ENCODE measurements at regions not wholly inside any gene's neighbourhood (a gene's known extent, or its start where the extent isn't known, plus 50 kb on each side); places are given as distances from the start of the nearest gene placed in this dataset.
"Not testable (repeated sequence)": the region's sequence is repeated elsewhere in the genome, so short reads cannot be mapped to it uniquely, and the experiment has no call there.

DNA sequence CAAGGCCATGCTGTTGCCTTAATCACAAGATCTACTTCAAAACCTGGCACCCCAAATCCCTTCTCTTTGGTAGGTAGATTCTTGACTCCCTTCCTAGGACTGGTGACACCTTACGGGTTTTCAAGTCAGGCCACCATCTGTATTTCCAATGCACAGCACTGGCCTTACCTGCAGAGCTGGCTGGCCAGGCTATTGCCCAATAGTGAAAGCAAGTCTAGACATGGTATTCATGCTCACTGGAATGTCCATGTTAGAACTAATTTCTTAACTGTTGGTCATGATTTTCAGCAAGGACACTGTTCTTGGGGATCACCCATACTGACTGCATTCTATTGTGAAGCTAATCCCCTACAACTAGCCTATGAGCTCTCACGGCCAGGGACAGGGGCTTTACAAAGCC lies 313.1 kb upstream of the RNF32 start:
- intact Hi-C loops (cut with micrococcal nuclease): no loop called here
- H3K9me3 ChIP-seq (ENCODE audit: control insufficient read depth in 1 of 2, low read length in 2 of 2): no peaks in the 10 kb centered on the region
- H3K4me3 Mint-ChIP-seq: no peak overlapping the region
- H3K27me3 Mint-ChIP-seq: peaks cover 4 to 10% of the 10 kb centered on the region in 2 donors
- no peaks in the 10 kb centered on the region for H3K4me1 Mint-ChIP-seq
- peaks cover 0 to 6% (median 1%) of the 10 kb centered on the region in 8 donors for H3K9me3 Mint-ChIP-seq
- no peaks in the 10 kb centered on the region for H3K27me3 ChIP-seq (ENCODE audit: insufficient read depth, low read length)
- no peaks in the 10 kb centered on the region for H3K36me3 ChIP-seq (ENCODE audit: insufficient read depth, low read length)
- CTCF ChIA-PET (ENCODE audit: partially characterized antibody): no interaction called here
- H3K27ac ChIP-seq (ENCODE audit: low read depth, low read length): no peak overlapping the region
- POLR2A ChIA-PET (ENCODE audit: partially characterized antibody): no interaction called here
- no peak for DNase-seq
- H3K36me3 Mint-ChIP-seq: no peaks in the 10 kb centered on the region
- H3K4me3 ChIP-seq (ENCODE audit: low read length in 2 of 2): no peak overlapping the region
- no peak overlapping the region for H3K27ac Mint-ChIP-seq
- H3K4me1 ChIP-seq (ENCODE audit: insufficient read depth, low read length): no peaks in the 10 kb centered on the region

DNA sequence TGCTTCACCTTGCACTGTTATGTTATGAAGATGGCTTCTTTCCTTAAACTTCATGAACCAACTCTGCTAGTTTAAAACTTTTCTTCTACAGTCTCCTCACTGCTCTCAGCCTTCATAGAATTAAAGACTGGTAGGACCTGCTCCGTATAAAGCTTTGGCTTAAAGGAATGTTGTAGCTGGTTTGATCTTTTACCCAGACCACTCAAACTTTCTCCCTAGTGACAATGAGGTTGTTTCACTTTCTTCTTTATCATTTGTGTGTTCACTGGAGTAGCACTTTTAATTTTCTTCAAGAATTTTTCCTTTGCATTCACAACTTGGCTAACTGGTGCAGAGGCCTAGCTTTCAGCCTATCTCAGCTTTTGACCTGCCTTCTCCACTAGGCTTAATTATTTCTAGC lies 316.4 kb upstream of the RNF32 start:
- no peaks in the 10 kb centered on the region for H3K4me1 ChIP-seq (ENCODE audit: insufficient read depth, low read length)
- Mint-ChIP-seq H3K27me3 (peaks cover 1 to 14% of the 10 kb centered on the region in 2 donors), H3K9me3 (peaks cover 0 to 16% (median 6%) of the 10 kb centered on the region in 8 donors), H3K4me1 (no peaks in the 10 kb centered on the region), H3K27ac (no peak overlapping the region), H3K4me3 (no peak overlapping the region), H3K36me3 (no peaks in the 10 kb centered on the region)
- no peaks in the 10 kb centered on the region for H3K27me3 ChIP-seq (ENCODE audit: insufficient read depth, low read length)
- H3K27ac ChIP-seq (ENCODE audit: low read depth, low read length): no peak overlapping the region
- DNase-seq: no peak
- H3K9me3 ChIP-seq (ENCODE audit: control insufficient read depth in 1 of 2, low read length in 2 of 2): no peaks in the 10 kb centered on the region
- CTCF ChIA-PET (ENCODE audit: partially characterized antibody): no interaction called here
- no peak overlapping the region for H3K4me3 ChIP-seq (ENCODE audit: low read length in 2 of 2)
- no peaks in the 10 kb centered on the region for H3K36me3 ChIP-seq (ENCODE audit: insufficient read depth, low read length)
- POLR2A ChIA-PET (ENCODE audit: partially characterized antibody): no interaction called here
- intact Hi-C loops (cut with micrococcal nuclease): no loop called here

DNA sequence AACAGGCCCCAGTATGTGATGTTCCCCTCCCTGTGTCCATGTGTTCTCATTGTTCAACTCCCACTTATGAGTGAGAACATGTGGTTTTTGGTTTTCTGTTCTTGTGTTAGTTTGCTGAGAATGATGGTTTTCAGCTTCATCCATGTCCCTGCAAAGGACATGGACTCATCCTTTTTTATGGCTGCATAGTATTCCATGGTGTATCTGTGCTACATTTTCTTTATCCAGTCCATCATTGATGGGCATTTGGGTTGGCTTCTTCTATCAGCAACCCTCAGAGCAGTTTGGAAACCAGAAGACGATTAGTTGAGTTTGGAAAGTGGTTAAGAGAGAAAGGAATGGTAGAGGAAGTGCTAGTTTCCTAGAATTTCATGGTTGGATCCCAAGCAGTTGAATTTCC lies 319.1 kb upstream of the RNF32 start:
- H3K4me3 ChIP-seq (ENCODE audit: low read length in 2 of 2); H3K27ac ChIP-seq (ENCODE audit: low read depth, low read length); DNase-seq; CTCF ChIA-PET (ENCODE audit: partially characterized antibody); H3K9me3 ChIP-seq (ENCODE audit: control insufficient read depth in 1 of 2, low read length in 2 of 2); H3K27ac Mint-ChIP-seq; H3K4me3 Mint-ChIP-seq; H3K36me3 ChIP-seq (ENCODE audit: insufficient read depth, low read length); H3K4me1 ChIP-seq (ENCODE audit: insufficient read depth, low read length); intact Hi-C loops (cut with micrococcal nuclease); H3K27me3 ChIP-seq (ENCODE audit: insufficient read depth, low read length); H3K36me3 Mint-ChIP-seq; POLR2A ChIA-PET (ENCODE audit: partially characterized antibody); H3K4me1 Mint-ChIP-seq: not testable (repeated sequence)
- peaks cover 2 to 24% (median 8%) of the 10 kb centered on the region in 8 donors for H3K9me3 Mint-ChIP-seq
- H3K27me3 Mint-ChIP-seq: peaks cover 4 to 13% of the 10 kb centered on the region in 2 donors

DNA sequence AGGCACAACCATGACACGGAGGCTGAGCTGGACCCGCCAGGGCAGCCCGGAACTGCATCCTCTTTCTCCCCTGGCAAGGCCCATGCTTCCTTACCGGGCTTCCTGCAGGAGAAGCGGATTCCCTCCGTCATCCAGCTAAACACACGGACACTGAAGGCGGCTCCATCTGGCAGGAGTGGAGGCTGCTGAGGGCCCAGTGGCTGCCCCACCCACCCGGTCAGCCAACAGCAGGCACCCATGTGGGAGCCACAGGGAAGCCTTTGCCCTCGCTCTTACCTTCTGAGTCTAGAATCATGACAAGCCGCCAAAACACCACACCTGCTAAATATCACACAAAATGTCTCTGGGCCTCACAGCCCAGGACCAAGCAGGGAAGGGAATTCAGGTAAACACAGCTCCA lies 321.6 kb upstream of the RNF32 start:
- H3K4me3 Mint-ChIP-seq: no peak overlapping the region
- H3K9me3 Mint-ChIP-seq: peaks cover 6 to 37% (median 20%) of the 10 kb centered on the region in 8 donors
- Histone ChIP-seq H3K4me3 (ENCODE audit: low read length in 2 of 2) (no peak overlapping the region), H3K4me1 (ENCODE audit: insufficient read depth, low read length) (no peaks in the 10 kb centered on the region), H3K9me3 (ENCODE audit: control insufficient read depth in 1 of 2, low read length in 2 of 2) (no peaks in the 10 kb centered on the region), H3K27ac (ENCODE audit: low read depth, low read length) (no peak overlapping the region), H3K27me3 (ENCODE audit: insufficient read depth, low read length) (no peaks in the 10 kb centered on the region), H3K36me3 (ENCODE audit: insufficient read depth, low read length) (no peaks in the 10 kb centered on the region)
- no peak for DNase-seq
- no peak overlapping the region for H3K27ac Mint-ChIP-seq
- peaks cover 6 to 10% of the 10 kb centered on the region in 2 donors for H3K27me3 Mint-ChIP-seq
- H3K36me3 Mint-ChIP-seq: no peaks in the 10 kb centered on the region
- ChIA-PET CTCF (ENCODE audit: partially characterized antibody) (no interaction called here), POLR2A (ENCODE audit: partially characterized antibody) (no interaction called here)
- intact Hi-C loops (cut with micrococcal nuclease): no loop called here
- no peaks in the 10 kb centered on the region for H3K4me1 Mint-ChIP-seq

DNA sequence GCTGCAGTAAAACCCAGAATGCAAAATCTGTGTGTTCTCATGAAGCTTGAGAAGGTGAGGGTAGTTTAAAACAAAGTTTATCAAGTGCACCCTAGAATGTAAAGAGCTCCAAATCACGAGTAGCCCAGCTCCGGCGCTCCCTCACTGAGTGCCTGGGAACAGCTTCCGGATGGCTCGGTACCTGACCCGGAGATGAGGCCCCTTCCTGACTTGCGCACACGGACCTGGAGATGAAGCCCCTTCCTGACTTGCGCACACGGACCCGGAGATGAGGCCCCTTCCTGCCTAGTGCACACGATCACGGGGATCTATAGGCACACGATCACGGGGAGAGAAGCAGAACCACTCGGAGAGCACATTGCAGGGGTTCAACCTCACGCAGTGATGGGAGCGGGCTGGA lies 322.1 kb upstream of the RNF32 start:
- no peaks in the 10 kb centered on the region for H3K36me3 Mint-ChIP-seq
- Histone ChIP-seq H3K9me3 (ENCODE audit: control insufficient read depth in 1 of 2, low read length in 2 of 2) (no peaks in the 10 kb centered on the region), H3K27me3 (ENCODE audit: insufficient read depth, low read length) (no peaks in the 10 kb centered on the region), H3K27ac (ENCODE audit: low read depth, low read length) (no peak overlapping the region), H3K36me3 (ENCODE audit: insufficient read depth, low read length) (no peaks in the 10 kb centered on the region), H3K4me1 (ENCODE audit: insufficient read depth, low read length) (no peaks in the 10 kb centered on the region), H3K4me3 (ENCODE audit: low read length in 2 of 2) (no peak overlapping the region)
- peaks cover 7 to 37% (median 19%) of the 10 kb centered on the region in 8 donors for H3K9me3 Mint-ChIP-seq
- CTCF ChIA-PET (ENCODE audit: partially characterized antibody): no interaction called here
- peaks cover 6 to 10% of the 10 kb centered on the region in 2 donors for H3K27me3 Mint-ChIP-seq
- intact Hi-C loops (cut with micrococcal nuclease): no loop called here
- no peak overlapping the region for H3K27ac Mint-ChIP-seq
- no peaks in the 10 kb centered on the region for H3K4me1 Mint-ChIP-seq
- no peak for DNase-seq
- no peak overlapping the region for H3K4me3 Mint-ChIP-seq
- POLR2A ChIA-PET (ENCODE audit: partially characterized antibody): no interaction called here

DNA sequence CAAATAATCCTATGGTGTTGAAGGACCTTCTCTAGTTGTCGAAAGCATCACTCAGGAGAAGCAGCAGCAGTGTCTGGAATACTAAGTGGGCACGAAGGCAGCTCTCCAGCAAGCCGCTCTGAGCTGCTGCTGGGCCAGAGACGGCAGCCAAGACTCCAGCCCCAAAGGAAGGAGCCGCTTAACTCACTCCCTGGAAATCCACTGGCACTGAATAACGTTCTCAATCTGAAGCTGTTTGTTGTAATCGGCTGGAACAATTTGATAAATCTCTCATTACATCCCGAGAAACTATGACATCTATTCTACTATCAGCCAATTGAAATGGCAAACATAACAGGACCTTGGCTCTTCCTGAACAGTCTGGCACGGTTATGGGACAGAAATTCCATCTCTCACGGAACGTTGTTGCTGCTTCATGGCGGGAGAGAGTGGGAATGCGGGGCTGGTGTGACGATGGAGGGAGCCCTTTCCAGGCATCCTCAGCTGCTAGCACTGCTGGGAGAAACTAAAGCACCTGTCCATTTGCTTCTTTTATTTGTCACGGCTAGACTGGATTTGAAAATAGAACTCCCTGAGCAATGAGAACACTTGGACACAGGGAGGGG lies 331.5 kb upstream of the RNF32 start:
- CTCF ChIA-PET (ENCODE audit: partially characterized antibody): no interaction called here
- Mint-ChIP-seq H3K27me3 (peaks cover 0 to 2% of the 10 kb centered on the region in 2 donors), H3K4me1 (no peaks in the 10 kb centered on the region), H3K4me3 (no peak overlapping the region), H3K9me3 (peaks cover 0 to 5% (median under 1%) of the 10 kb centered on the region in 8 donors), H3K27ac (no peak overlapping the region), H3K36me3 (no peaks in the 10 kb centered on the region)
- Histone ChIP-seq H3K4me1 (ENCODE audit: insufficient read depth, low read length) (no peaks in the 10 kb centered on the region), H3K27ac (ENCODE audit: low read depth, low read length) (no peak overlapping the region), H3K4me3 (ENCODE audit: low read length in 2 of 2) (no peak overlapping the region), H3K27me3 (ENCODE audit: insufficient read depth, low read length) (no peaks in the 10 kb centered on the region), H3K9me3 (ENCODE audit: control insufficient read depth in 1 of 2, low read length in 2 of 2) (no peaks in the 10 kb centered on the region), H3K36me3 (ENCODE audit: insufficient read depth, low read length) (no peaks in the 10 kb centered on the region)
- no peak for DNase-seq
- intact Hi-C loops (cut with micrococcal nuclease): no loop called here
- POLR2A ChIA-PET (ENCODE audit: partially characterized antibody): no interaction called here

DNA sequence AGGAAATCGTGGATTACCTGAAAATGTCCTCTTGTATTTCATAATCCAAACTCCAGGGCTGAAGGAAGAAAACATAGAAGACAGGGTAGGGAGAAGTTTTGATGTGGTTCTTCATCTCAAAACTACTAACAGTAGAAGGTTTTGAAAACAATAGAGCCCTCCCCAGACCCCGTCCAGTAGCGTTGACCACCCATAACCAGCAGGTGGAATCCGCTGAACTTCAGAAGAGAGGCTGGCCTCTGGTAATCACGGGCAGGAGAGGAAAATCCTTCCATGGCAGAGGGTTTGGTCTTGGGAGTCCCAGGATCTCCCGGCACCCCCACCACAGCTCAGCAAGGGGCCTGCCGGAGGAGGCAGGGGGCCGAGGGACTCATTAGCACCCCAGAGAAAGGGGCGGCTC lies 333.4 kb upstream of the RNF32 start:
- Histone ChIP-seq H3K27ac (ENCODE audit: low read depth, low read length) (no peak overlapping the region), H3K36me3 (ENCODE audit: insufficient read depth, low read length) (no peaks in the 10 kb centered on the region), H3K4me3 (ENCODE audit: low read length in 2 of 2) (no peak overlapping the region), H3K4me1 (ENCODE audit: insufficient read depth, low read length) (no peaks in the 10 kb centered on the region), H3K27me3 (ENCODE audit: insufficient read depth, low read length) (no peaks in the 10 kb centered on the region), H3K9me3 (ENCODE audit: control insufficient read depth in 1 of 2, low read length in 2 of 2) (no peaks in the 10 kb centered on the region)
- ChIA-PET CTCF (ENCODE audit: partially characterized antibody) (no interaction called here), POLR2A (ENCODE audit: partially characterized antibody) (no interaction called here)
- Mint-ChIP-seq H3K27me3 (peaks cover 0 to 2% of the 10 kb centered on the region in 2 donors), H3K4me1 (no peaks in the 10 kb centered on the region), H3K4me3 (no peak overlapping the region), H3K9me3 (peaks cover 0 to 5% (median 0%) of the 10 kb centered on the region in 8 donors), H3K36me3 (no peaks in the 10 kb centered on the region), H3K27ac (no peak overlapping the region)
- no peak for DNase-seq
- intact Hi-C loops (cut with micrococcal nuclease): no loop called here

DNA sequence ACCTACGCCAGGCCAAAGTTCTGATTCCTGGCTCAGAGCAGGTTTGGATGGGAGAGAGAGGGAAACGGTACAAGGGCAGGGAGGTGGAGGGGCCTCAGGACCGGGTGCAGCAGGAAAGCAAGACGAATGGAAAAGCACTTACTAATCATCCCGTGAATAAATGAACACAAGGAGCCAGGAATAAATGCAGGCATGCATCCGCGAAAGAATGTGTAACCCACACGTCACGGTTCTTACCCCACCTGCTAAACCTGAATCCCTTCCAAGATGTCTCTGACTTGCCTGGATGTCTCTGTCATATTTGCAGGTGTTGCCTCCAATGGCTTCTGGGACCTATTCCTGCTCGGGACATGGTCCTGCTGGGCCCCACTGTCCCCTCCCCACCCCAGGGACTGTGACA lies 335.2 kb upstream of the RNF32 start:
- Mint-ChIP-seq H3K9me3 (peaks cover 0 to 6% (median 0%) of the 10 kb centered on the region in 8 donors), H3K4me1 (no peaks in the 10 kb centered on the region), H3K27me3 (peaks cover 0 to 1% of the 10 kb centered on the region in 2 donors), H3K36me3 (no peaks in the 10 kb centered on the region), H3K27ac (no peak overlapping the region), H3K4me3 (no peak overlapping the region)
- Histone ChIP-seq H3K27ac (ENCODE audit: low read depth, low read length) (no peak overlapping the region), H3K4me3 (ENCODE audit: low read length in 2 of 2) (no peak overlapping the region), H3K9me3 (ENCODE audit: control insufficient read depth in 1 of 2, low read length in 2 of 2) (no peaks in the 10 kb centered on the region), H3K36me3 (ENCODE audit: insufficient read depth, low read length) (no peaks in the 10 kb centered on the region), H3K4me1 (ENCODE audit: insufficient read depth, low read length) (no peaks in the 10 kb centered on the region), H3K27me3 (ENCODE audit: insufficient read depth, low read length) (no peaks in the 10 kb centered on the region)
- intact Hi-C loops (cut with micrococcal nuclease): no loop called here
- ChIA-PET POLR2A (ENCODE audit: partially characterized antibody) (no interaction called here), CTCF (ENCODE audit: partially characterized antibody) (no interaction called here)
- no peak for DNase-seq

Measured in CD4-positive, alpha-beta memory T cell (primary cell).